Karpas-422 (cell line): ENCODE measurements at regions not wholly inside any gene's neighbourhood (a gene's known extent, or its start where the extent isn't known, plus 50 kb on each side); places are given as distances from the start of the nearest gene placed in this dataset.

Experiments used
- DNase-seq: peaks from one replicate; pipeline ENCODE4 v3.0.0-alpha.2; 2015
- H2AFZ ChIP-seq: fragments of 200-600 bp; sonication (generic); 2 replicates; pipeline ENCODE4 v1.6.1; 2014; ENCODE audit warnings: antibody characterized with exemption, low read length, mixed read lengths
- H3K27ac ChIP-seq: fragments of 200-600 bp; sonication (generic); 2 replicates; pipeline ENCODE4 v1.5.1; 2014; ENCODE audit warnings: mild to moderate bottlenecking, low read length, moderate library complexity
- H3K27me3 ChIP-seq: fragments of 200-600 bp; sonication (generic); 2 replicates; pipeline ENCODE4 v1.6.1; 2014; ENCODE audit warnings: low read length, mixed read lengths
- H3K36me3 ChIP-seq: fragments of 200-600 bp; sonication (generic); 2 replicates; pipeline ENCODE4 v1.6.1; 2014; ENCODE audit warnings: low read length, mixed read lengths; ENCODE audit not compliant: insufficient read depth
- H3K4me1 ChIP-seq: fragments of 200-600 bp; sonication (generic); 2 replicates; pipeline ENCODE4 v1.6.1; 2014; ENCODE audit warnings: mild to moderate bottlenecking, low read length, mixed read lengths
- H3K4me2 ChIP-seq: fragments of 200-600 bp; sonication (generic); 2 replicates; pipeline ENCODE4 v1.6.1; 2014; ENCODE audit warnings: low read length, low read depth, mild to moderate bottlenecking; ENCODE audit not compliant: poor library complexity, severe bottlenecking
- H3K4me3 ChIP-seq: fragments of 200-600 bp; sonication (generic); 2 replicates; pipeline ENCODE4 v1.5.1; 2014; ENCODE audit warnings: mild to moderate bottlenecking, antibody characterized with exemption, low read length, mixed read lengths
- H3K79me2 ChIP-seq: fragments of 200-600 bp; sonication (generic); 2 replicates; pipeline ENCODE4 v1.6.1; 2014; ENCODE audit warnings: mild to moderate bottlenecking, low read length, mixed read lengths
- H3K9ac ChIP-seq: fragments of 200-600 bp; sonication (generic); 2 replicates; pipeline ENCODE4 v1.6.0; 2014; ENCODE audit warnings: low read length
- H3K9me2 ChIP-seq: fragments of 200-600 bp; sonication (generic), shearing (Covaris generic); replicated peaks from 2 replicates; pipeline ENCODE4 v1.6.0; 2014; ENCODE audit warnings: mild to moderate bottlenecking, low read length, moderate library complexity; ENCODE audit not compliant: insufficient read depth
- H3K9me3 ChIP-seq: fragments of 300-700, 200-600 bp; sonication (generic); 2 replicates; pipeline ENCODE4 v1.6.1; 2014; ENCODE audit warnings: low read length, mixed read lengths
- H4K20me1 ChIP-seq: fragments of 200-600 bp; sonication (generic); 2 replicates; pipeline ENCODE4 v1.6.1; 2014; ENCODE audit warnings: mild to moderate bottlenecking, antibody characterized with exemption, low read length, low read depth; ENCODE audit not compliant: insufficient read depth

GRCh38 chr1:214842856-214843255 is 239.7 kb upstream of the KCNK2 start:
- no peaks in the 10 kb centered on the region for H3K36me3 ChIP-seq
- H4K20me1 ChIP-seq: no peaks in the 10 kb centered on the region
- H3K9ac ChIP-seq: no peak overlapping the region
- H3K4me1 ChIP-seq: peaks cover 6% of the 10 kb centered on the region
- H3K4me3 ChIP-seq: no peak overlapping the region
- H3K9me3 ChIP-seq: no peaks in the 10 kb centered on the region
- H3K79me2 ChIP-seq: no peaks in the 10 kb centered on the region
- DNase-seq: no peak
- H3K27me3 ChIP-seq: no peaks in the 10 kb centered on the region
- H3K4me2 ChIP-seq: no peak overlapping the region
- H2AFZ ChIP-seq: no peak overlapping the region
- H3K27ac ChIP-seq: no peak overlapping the region
- no peaks in the 10 kb centered on the region for H3K9me2 ChIP-seq

- Histone ChIP-seq H3K9me2 (no peaks in the 10 kb centered on the region), H3K4me2 (no peak overlapping the region), H3K4me3 (no peak overlapping the region), H3K79me2 (no peaks in the 10 kb centered on the region), H2AFZ (no peak overlapping the region), H3K27ac (no peak overlapping the region), H3K27me3 (no peaks in the 10 kb centered on the region), H3K9ac (no peak overlapping the region), H4K20me1 (no peaks in the 10 kb centered on the region), H3K9me3 (no peaks in the 10 kb centered on the region), H3K36me3 (no peaks in the 10 kb centered on the region), H3K4me1 (peaks cover 1% of the 10 kb centered on the region)
- DNase-seq: no peak
Observed at GRCh38 chr1:214843281-214843680, 239.3 kb upstream of the KCNK2 start.

- no peaks in the 10 kb centered on the region for H3K36me3 ChIP-seq
- H3K9me2 ChIP-seq: no peaks in the 10 kb centered on the region
- no peak for DNase-seq
- H3K4me3 ChIP-seq: no peak overlapping the region
- no peak overlapping the region for H2AFZ ChIP-seq
- H3K9me3 ChIP-seq: no peaks in the 10 kb centered on the region
- H3K79me2 ChIP-seq: no peaks in the 10 kb centered on the region
- H3K4me2 ChIP-seq: no peak overlapping the region
- H3K27me3 ChIP-seq: no peaks in the 10 kb centered on the region
- no peak overlapping the region for H3K9ac ChIP-seq
- H3K4me1 ChIP-seq: no peaks in the 10 kb centered on the region
- H3K27ac ChIP-seq: no peak overlapping the region
- no peaks in the 10 kb centered on the region for H4K20me1 ChIP-seq
Observed at GRCh38 chr1:214844319-214844718, 238.2 kb upstream of the KCNK2 start.

- H3K27ac ChIP-seq: no peak overlapping the region
- no peak overlapping the region for H3K4me2 ChIP-seq
- H3K4me1 ChIP-seq: no peaks in the 10 kb centered on the region
- no peaks in the 10 kb centered on the region for H4K20me1 ChIP-seq
- no peak overlapping the region for H3K9ac ChIP-seq
- no peak overlapping the region for H2AFZ ChIP-seq
- no peak overlapping the region for H3K4me3 ChIP-seq
- no peaks in the 10 kb centered on the region for H3K79me2 ChIP-seq
- H3K36me3 ChIP-seq: no peaks in the 10 kb centered on the region
- no peaks in the 10 kb centered on the region for H3K9me3 ChIP-seq
- H3K9me2 ChIP-seq: no peaks in the 10 kb centered on the region
- no peak for DNase-seq
- no peaks in the 10 kb centered on the region for H3K27me3 ChIP-seq
Observed at GRCh38 chr1:214846276-214846675, 236.3 kb upstream of the KCNK2 start.

GRCh38 chr1:214847071-214847810 is 235.3 kb upstream of the KCNK2 start:
- Histone ChIP-seq H3K36me3 (no peaks in the 10 kb centered on the region), H3K4me3 (no peak overlapping the region), H3K4me2 (no peak overlapping the region), H2AFZ (no peak overlapping the region), H3K9me3 (no peaks in the 10 kb centered on the region), H3K4me1 (no peaks in the 10 kb centered on the region), H3K27me3 (no peaks in the 10 kb centered on the region), H3K9me2 (no peaks in the 10 kb centered on the region), H4K20me1 (no peaks in the 10 kb centered on the region), H3K9ac (no peak overlapping the region), H3K27ac (no peak overlapping the region), H3K79me2 (no peaks in the 10 kb centered on the region)
- DNase-seq: no peak

GRCh38 chr1:214848101-214848500 is 234.4 kb upstream of the KCNK2 start:
- H3K4me1 ChIP-seq: no peaks in the 10 kb centered on the region
- no peaks in the 10 kb centered on the region for H3K27me3 ChIP-seq
- H3K9me3 ChIP-seq: no peaks in the 10 kb centered on the region
- no peaks in the 10 kb centered on the region for H3K79me2 ChIP-seq
- DNase-seq: no peak
- no peaks in the 10 kb centered on the region for H4K20me1 ChIP-seq
- H3K4me2 ChIP-seq: no peak overlapping the region
- H3K9me2 ChIP-seq: no peaks in the 10 kb centered on the region
- no peak overlapping the region for H3K9ac ChIP-seq
- H3K27ac ChIP-seq: no peak overlapping the region
- no peak overlapping the region for H3K4me3 ChIP-seq
- no peak overlapping the region for H2AFZ ChIP-seq
- H3K36me3 ChIP-seq: no peaks in the 10 kb centered on the region

- Histone ChIP-seq H2AFZ (no peak overlapping the region), H4K20me1 (no peaks in the 10 kb centered on the region), H3K36me3 (no peaks in the 10 kb centered on the region), H3K27ac (no peak overlapping the region), H3K4me1 (no peaks in the 10 kb centered on the region), H3K4me3 (no peak overlapping the region), H3K9ac (no peak overlapping the region), H3K9me3 (no peaks in the 10 kb centered on the region), H3K79me2 (no peaks in the 10 kb centered on the region), H3K4me2 (no peak overlapping the region), H3K9me2 (no peaks in the 10 kb centered on the region), H3K27me3 (no peaks in the 10 kb centered on the region)
- DNase-seq: no peak
Observed at GRCh38 chr1:214850432-214851050, 232.0 kb upstream of the KCNK2 start.

- Histone ChIP-seq H3K9me3 (no peaks in the 10 kb centered on the region), H3K4me2 (no peak overlapping the region), H3K27me3 (no peaks in the 10 kb centered on the region), H3K9ac (no peak overlapping the region), H3K9me2 (no peaks in the 10 kb centered on the region), H2AFZ (no peak overlapping the region), H3K4me1 (no peaks in the 10 kb centered on the region), H3K79me2 (no peaks in the 10 kb centered on the region), H4K20me1 (no peaks in the 10 kb centered on the region), H3K27ac (no peak overlapping the region), H3K4me3 (no peak overlapping the region), H3K36me3 (no peaks in the 10 kb centered on the region)
- no peak for DNase-seq
Observed at GRCh38 chr1:214853340-214853739, 229.2 kb upstream of the KCNK2 start.
